Liver (tissue), 8 donors: ENCODE measurements at regions not wholly inside any gene's neighbourhood (a gene's known extent, or its start where the extent isn't known, plus 50 kb on each side); places are given as distances from the start of the nearest gene placed in this dataset.

Source experiments
- DNase-seq: peaks from one replicate; pipeline ENCODE4 v3.0.0-alpha.2; 2017; ENCODE audit warnings: low spot score
- H3K27ac ChIP-seq, 2 donors: one replicate each; pipeline ENCODE4 v1.7.0; 2013; ENCODE audit warnings: inconsistent platforms in 2 of 2, low read length in 2 of 2, control low read depth in 1 of 2, low read depth in 1 of 2, mild to moderate bottlenecking in 1 of 2
- H3K27me3 ChIP-seq, 4 donors: one replicate each; pipeline versions ENCODE4 v1.6.1 to v1.7.0; 2013; ENCODE audit warnings: low read length in 3 of 4, inconsistent platforms in 1 of 4, mild to moderate bottlenecking in 1 of 4, moderate library complexity in 1 of 4; ENCODE audit not compliant: control insufficient read depth in 4 of 4, insufficient read depth in 4 of 4
- H3K36me3 ChIP-seq, 4 donors: one replicate each; pipeline versions ENCODE4 v1.6.1 to v1.7.0; 2013; ENCODE audit warnings: low read length in 3 of 4, mild to moderate bottlenecking in 3 of 4, low read depth in 1 of 4, moderate library complexity in 1 of 4; ENCODE audit not compliant: control insufficient read depth in 4 of 4, insufficient read depth in 3 of 4
- H3K4me1 ChIP-seq, 4 donors: one replicate each; pipeline versions ENCODE4 v1.6.1 to v1.7.0; 2013; ENCODE audit warnings: low read length in 3 of 4, mild to moderate bottlenecking in 3 of 4, moderate library complexity in 1 of 4; ENCODE audit not compliant: control insufficient read depth in 4 of 4, insufficient read depth in 4 of 4
- H3K4me3 ChIP-seq, 3 donors: one replicate each; pipeline versions ENCODE4 v1.6.1 to v1.7.0; 2013; ENCODE audit warnings: low read length in 3 of 3, control low read depth in 1 of 3, low read depth in 1 of 3, mild to moderate bottlenecking in 1 of 3
- H3K9ac ChIP-seq, 2 donors: one replicate each; pipeline ENCODE4 v1.7.0; 2013; ENCODE audit warnings: low read length in 2 of 2, mild to moderate bottlenecking in 2 of 2, moderate library complexity in 2 of 2, control low read depth in 1 of 2, low read depth in 1 of 2
- H3K9me3 ChIP-seq, 4 donors: one replicate each; pipeline versions ENCODE4 v1.6.1 to v1.7.0; 2013; ENCODE audit warnings: low read length in 3 of 4; ENCODE audit not compliant: control insufficient read depth in 4 of 4
- FOXA2 ChIP-seq: IDR thresholded peaks from 2 replicates; pipeline ENCODE4 v1.6.1; 2016; ENCODE audit warnings: antibody characterized with exemption
- GABPA ChIP-seq, 2 donors: IDR thresholded peaks in 1 of 2; conservative IDR thresholded peaks in 1 of 2; 2 replicates each; pipeline ENCODE4 v1.6.1; 2016; ENCODE audit warnings: antibody characterized with exemption in 2 of 2, mild to moderate bottlenecking in 1 of 2, moderate library complexity in 1 of 2
- HNF4A ChIP-seq, 2 donors: conservative IDR thresholded peaks; 2 replicates each; pipeline ENCODE4 v1.6.1; 2016; ENCODE audit warnings: antibody characterized with exemption in 2 of 2, mild to moderate bottlenecking in 2 of 2
- HNF4G ChIP-seq: IDR thresholded peaks from 2 replicates; pipeline ENCODE4 v1.6.1; 2016; ENCODE audit warnings: antibody characterized with exemption
- NR2F2 ChIP-seq: IDR thresholded peaks from 2 replicates; pipeline ENCODE4 v1.6.1; 2016; ENCODE audit warnings: antibody characterized with exemption
- RXRA ChIP-seq, 2 donors: IDR thresholded peaks; 2 replicates each; pipeline ENCODE4 v1.6.1; 2017 to 2018; ENCODE audit warnings: antibody characterized with exemption in 2 of 2, mild to moderate bottlenecking in 1 of 2
- SP1 ChIP-seq: IDR thresholded peaks from 2 replicates; pipeline ENCODE4 v1.6.1; 2018; ENCODE audit warnings: antibody characterized with exemption, mild to moderate bottlenecking
- TAF1 ChIP-seq: conservative IDR thresholded peaks from 2 replicates; pipeline ENCODE4 v1.6.1; 2016; ENCODE audit warnings: antibody characterized with exemption, mild to moderate bottlenecking
- WGBS: extraction: QIAGEN DNeasy Blood & Tissue Kit; methylation state at CpG from one replicate; pipeline ENCODE4 v1.1.7; 2013; 5-methylcytosine and 5-hydroxymethylcytosine counted together
- TF ChIP-seq, protein P1 (sequence below): IDR thresholded peaks from 2 replicates; pipeline ENCODE4 v1.6.1; 2016; ENCODE audit warnings: antibody characterized with exemption
- TF ChIP-seq, protein P2 (sequence below): IDR thresholded peaks from 2 replicates; pipeline ENCODE4 v1.6.1; 2016; ENCODE audit warnings: antibody characterized with exemption
- TF ChIP-seq, protein P3 (sequence below): fragments of 150-350 bp; IDR thresholded peaks from 2 replicates; pipeline ENCODE4 v1.5.1; 2017; ENCODE audit warnings: improper control_type of control experiment, low read depth, low read length; ENCODE audit not compliant: missing input control
- TF ChIP-seq, protein P4 (sequence below): IDR thresholded peaks from 2 replicates; pipeline ENCODE4 v1.6.1; 2016; ENCODE audit warnings: antibody characterized with exemption, mild to moderate bottlenecking
- donor health status: healthy.
- donor health status: healthy.
- donor health status: healthy.
- donor health status: healthy.
- donor health status: healthy.

DNA sequence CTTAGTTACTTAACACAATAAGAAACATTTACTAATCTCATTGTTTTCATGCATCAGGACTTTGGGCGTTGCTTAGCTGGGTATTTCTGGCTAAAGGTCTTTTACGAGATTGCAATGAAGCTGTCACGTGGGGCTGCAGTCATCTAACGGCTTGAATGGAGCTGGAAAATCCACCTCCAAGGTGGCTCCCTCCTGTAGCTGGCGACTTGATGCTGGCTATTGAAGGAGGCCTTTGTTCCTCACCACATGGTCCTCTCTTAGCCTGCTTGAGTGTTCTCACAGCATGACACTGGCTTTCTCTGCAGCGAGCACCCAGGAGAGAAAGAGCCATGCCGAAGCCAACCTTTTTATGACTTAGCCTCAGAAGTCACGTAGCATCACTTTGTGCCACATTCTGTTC lies 92.0 kb downstream of the NHLRC3 start:
- Histone ChIP-seq H3K4me1 (no peaks in the 10 kb centered on the region), H3K4me3 (no peak overlapping the region)
- 75% methylated on average over 8 of the region's 8 CpGs for WGBS

More for the DNA sequence above, 92.0 kb downstream of the NHLRC3 start:
- peaks cover 0 to 5% (median 0%) of the 10 kb centered on the region in 4 donors for H3K27me3 ChIP-seq
- H3K27ac ChIP-seq: no peak overlapping the region
- H3K36me3 ChIP-seq: no peaks in the 10 kb centered on the region
- no peak overlapping the region for H3K9ac ChIP-seq
- no peaks in the 10 kb centered on the region for H3K9me3 ChIP-seq
- TF ChIP-seq TAF1: no peak
- no peak for TF ChIP-seq GABPA (IDR thresholded peaks at IDR 0.05 in 1 of 2, conservative IDR thresholded peaks at IDR 0.05 in 1 of 2)
- no peak for TF ChIP-seq SP1
- no peak for TF ChIP-seq HNF4A (conservative IDR thresholded peaks at IDR 0.05)
- TF ChIP-seq, protein P1, sequence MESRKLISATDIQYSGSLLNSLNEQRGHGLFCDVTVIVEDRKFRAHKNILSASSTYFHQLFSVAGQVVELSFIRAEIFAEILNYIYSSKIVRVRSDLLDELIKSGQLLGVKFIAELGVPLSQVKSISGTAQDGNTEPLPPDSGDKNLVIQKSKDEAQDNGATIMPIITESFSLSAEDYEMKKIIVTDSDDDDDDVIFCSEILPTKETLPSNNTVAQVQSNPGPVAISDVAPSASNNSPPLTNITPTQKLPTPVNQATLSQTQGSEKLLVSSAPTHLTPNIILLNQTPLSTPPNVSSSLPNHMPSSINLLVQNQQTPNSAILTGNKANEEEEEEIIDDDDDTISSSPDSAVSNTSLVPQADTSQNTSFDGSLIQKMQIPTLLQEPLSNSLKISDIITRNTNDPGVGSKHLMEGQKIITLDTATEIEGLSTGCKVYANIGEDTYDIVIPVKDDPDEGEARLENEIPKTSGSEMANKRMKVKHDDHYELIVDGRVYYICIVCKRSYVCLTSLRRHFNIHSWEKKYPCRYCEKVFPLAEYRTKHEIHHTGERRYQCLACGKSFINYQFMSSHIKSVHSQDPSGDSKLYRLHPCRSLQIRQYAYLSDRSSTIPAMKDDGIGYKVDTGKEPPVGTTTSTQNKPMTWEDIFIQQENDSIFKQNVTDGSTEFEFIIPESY: no peak
- TF ChIP-seq, protein P2, sequence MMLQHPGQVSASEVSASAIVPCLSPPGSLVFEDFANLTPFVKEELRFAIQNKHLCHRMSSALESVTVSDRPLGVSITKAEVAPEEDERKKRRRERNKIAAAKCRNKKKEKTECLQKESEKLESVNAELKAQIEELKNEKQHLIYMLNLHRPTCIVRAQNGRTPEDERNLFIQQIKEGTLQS: no peak
- TF ChIP-seq FOXA2: no peak
- TF ChIP-seq, protein P3, sequence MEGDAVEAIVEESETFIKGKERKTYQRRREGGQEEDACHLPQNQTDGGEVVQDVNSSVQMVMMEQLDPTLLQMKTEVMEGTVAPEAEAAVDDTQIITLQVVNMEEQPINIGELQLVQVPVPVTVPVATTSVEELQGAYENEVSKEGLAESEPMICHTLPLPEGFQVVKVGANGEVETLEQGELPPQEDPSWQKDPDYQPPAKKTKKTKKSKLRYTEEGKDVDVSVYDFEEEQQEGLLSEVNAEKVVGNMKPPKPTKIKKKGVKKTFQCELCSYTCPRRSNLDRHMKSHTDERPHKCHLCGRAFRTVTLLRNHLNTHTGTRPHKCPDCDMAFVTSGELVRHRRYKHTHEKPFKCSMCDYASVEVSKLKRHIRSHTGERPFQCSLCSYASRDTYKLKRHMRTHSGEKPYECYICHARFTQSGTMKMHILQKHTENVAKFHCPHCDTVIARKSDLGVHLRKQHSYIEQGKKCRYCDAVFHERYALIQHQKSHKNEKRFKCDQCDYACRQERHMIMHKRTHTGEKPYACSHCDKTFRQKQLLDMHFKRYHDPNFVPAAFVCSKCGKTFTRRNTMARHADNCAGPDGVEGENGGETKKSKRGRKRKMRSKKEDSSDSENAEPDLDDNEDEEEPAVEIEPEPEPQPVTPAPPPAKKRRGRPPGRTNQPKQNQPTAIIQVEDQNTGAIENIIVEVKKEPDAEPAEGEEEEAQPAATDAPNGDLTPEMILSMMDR: no peak
- TF ChIP-seq RXRA (IDR thresholded peaks at IDR 0.05): no peak
- TF ChIP-seq NR2F2: no peak
- TF ChIP-seq, protein P4, sequence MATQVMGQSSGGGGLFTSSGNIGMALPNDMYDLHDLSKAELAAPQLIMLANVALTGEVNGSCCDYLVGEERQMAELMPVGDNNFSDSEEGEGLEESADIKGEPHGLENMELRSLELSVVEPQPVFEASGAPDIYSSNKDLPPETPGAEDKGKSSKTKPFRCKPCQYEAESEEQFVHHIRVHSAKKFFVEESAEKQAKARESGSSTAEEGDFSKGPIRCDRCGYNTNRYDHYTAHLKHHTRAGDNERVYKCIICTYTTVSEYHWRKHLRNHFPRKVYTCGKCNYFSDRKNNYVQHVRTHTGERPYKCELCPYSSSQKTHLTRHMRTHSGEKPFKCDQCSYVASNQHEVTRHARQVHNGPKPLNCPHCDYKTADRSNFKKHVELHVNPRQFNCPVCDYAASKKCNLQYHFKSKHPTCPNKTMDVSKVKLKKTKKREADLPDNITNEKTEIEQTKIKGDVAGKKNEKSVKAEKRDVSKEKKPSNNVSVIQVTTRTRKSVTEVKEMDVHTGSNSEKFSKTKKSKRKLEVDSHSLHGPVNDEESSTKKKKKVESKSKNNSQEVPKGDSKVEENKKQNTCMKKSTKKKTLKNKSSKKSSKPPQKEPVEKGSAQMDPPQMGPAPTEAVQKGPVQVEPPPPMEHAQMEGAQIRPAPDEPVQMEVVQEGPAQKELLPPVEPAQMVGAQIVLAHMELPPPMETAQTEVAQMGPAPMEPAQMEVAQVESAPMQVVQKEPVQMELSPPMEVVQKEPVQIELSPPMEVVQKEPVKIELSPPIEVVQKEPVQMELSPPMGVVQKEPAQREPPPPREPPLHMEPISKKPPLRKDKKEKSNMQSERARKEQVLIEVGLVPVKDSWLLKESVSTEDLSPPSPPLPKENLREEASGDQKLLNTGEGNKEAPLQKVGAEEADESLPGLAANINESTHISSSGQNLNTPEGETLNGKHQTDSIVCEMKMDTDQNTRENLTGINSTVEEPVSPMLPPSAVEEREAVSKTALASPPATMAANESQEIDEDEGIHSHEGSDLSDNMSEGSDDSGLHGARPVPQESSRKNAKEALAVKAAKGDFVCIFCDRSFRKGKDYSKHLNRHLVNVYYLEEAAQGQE: no peak
- TF ChIP-seq HNF4G: no peak
- DNase-seq: no peak
